Neural progenitor cell (in vitro differentiated cells): ENCODE measurements at regions not wholly inside any gene's neighbourhood (a gene's known extent, or its start where the extent isn't known, plus 50 kb on each side); places are given as distances from the start of the nearest gene placed in this dataset.

Experiments used
- CTCF ChIP-seq: fragments of 200-600 bp; sonication (generic); IDR thresholded peaks from 2 replicates; pipeline ENCODE4 v1.5.1; 2017; ENCODE audit warnings: antibody characterized with exemption, mild to moderate bottlenecking
- EZH2 ChIP-seq: fragments of 200-600 bp; sonication (generic); IDR thresholded peaks from 2 replicates; pipeline ENCODE4 v1.6.1; 2017; ENCODE audit warnings: antibody characterized with exemption, mild to moderate bottlenecking, moderate library complexity

- no peak for TF ChIP-seq CTCF
- TF ChIP-seq EZH2 = no peak
Measured at GRCh38 chr6:68447112-68447511, 188.0 kb upstream of the ADGRB3 start.
